8988T (cell line): ENCODE measurements at regions not wholly inside any gene's neighbourhood (a gene's known extent, or its start where the extent isn't known, plus 50 kb on each side); places are given as distances from the start of the nearest gene placed in this dataset.

ENCODE experiments used
- DNase-seq: peaks from one replicate; pipeline ENCODE4 v3.0.0; 2011

DNA sequence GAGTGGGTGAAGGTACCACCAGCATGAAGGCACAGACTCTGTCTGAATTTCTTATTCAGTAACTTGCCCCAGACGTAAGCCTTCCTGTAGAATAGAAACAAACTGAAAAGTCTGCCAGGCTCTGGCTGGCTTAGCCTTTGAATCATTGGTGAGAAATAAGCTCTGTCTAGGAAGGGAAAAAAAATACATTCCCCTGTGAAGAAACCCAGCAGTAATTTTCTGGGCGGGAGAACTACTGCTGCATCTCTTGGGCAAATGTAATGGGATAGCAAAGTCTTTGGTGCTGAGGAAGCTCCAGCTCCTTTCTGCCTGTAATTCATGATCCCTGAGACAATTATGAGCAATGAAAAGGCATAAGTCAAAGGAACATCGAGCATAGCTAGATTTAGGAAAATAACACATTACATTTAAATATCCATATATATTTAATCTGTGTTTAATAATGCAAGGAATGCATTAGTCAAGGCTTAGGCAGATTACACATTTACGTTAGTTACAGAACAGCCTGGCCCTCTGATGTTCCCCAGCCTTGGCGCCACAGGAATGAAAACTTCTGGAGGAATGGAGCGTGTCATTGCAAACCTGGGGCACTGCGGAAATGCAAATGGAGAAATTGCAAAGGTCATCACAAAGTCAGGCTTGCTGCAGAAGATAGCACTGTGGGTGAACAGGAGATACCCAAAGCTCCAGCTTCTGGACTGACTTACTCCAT is 216.3 kb upstream of the CAMK1G start:
- DNase-seq = no peak

DNA sequence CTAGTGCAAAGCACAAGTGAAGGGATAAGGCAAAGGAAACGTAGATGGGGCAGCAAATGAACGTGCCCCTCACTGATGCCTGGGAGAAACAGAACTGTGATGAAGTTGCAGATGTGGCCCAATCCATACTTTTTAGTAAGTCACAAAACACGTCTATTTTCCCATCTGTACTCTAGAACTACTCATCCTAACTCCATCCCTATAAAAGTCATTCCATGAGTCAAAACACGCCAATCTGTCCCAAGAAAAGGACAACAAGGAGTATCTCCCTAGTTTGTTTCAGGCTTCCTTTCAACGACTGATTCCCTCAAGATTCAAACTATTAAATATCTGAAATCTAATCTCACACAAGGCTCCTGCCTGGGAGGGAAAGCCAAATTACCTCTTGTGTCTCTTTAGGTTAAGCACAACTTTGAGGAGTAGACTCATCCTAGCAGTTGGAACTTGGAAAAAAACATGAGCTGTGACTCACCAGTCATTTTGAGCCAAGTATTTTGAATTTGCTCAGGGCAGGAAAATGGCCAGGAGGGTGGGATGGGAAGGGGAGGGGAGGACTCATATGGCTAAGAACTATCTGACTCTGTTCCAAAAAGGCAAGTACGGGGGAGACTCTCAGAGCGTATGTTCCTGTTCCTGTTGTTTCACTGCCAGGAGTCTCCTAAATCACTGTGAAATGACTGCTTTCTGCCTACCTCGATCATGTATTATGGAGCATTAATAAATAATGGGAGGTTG is 214.5 kb upstream of the CAMK1G start:
- no peak for DNase-seq

DNA sequence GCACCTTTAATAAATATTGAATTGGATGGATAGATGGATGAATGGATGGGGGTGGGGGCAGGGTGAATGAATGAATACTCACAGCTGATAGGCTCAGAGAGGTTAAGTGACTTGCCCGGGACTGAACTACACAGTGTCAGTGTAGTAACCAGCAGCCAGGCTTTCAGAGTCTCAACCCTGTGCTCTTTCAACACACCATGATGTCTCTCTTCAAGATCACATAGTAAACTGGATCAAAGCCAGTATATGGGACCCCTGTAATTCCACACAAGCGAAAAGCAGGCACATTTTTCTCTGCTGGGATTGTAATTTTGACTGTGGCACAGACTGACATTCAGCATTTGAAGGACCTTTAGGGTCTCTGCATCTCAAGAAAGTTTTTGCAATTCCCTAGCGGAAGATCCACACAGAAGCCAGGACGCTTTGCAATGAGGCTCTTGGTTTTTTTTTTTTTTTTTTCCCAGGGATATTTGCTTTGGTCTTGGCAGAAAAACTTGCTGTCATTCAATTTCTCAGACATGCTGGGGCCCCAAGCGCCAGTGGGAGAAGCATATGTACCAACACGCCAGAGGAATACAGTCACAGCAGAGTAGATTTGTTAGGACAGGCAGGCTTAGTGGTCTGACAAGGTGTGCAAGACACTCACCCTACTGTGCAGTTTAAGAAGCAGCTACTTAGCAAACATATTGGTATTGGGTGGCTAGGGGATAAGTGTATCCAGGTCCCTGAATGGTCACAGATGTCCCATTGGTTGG is 213.1 kb upstream of the CAMK1G start:
- no peak for DNase-seq

DNA sequence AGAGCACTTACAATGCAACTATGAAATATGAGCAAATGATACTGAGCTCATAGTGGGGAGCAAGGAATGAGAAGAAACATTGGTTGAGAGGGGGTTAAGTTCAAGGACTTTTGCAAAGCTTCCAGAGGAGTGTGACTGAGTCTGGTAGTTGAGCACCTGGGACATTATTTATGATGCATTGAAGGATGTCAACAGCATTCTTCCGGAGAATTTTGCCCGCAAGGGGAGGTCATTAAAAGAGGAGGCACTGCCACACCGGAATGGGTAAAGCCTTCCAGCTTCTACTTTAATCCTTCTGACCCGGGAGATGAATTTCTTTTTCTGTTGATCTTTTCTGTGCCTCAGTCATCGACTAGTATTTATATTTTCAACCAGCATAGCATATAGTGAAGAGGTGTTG is 208.4 kb upstream of the CAMK1G start:
- DNase-seq = no peak

DNA sequence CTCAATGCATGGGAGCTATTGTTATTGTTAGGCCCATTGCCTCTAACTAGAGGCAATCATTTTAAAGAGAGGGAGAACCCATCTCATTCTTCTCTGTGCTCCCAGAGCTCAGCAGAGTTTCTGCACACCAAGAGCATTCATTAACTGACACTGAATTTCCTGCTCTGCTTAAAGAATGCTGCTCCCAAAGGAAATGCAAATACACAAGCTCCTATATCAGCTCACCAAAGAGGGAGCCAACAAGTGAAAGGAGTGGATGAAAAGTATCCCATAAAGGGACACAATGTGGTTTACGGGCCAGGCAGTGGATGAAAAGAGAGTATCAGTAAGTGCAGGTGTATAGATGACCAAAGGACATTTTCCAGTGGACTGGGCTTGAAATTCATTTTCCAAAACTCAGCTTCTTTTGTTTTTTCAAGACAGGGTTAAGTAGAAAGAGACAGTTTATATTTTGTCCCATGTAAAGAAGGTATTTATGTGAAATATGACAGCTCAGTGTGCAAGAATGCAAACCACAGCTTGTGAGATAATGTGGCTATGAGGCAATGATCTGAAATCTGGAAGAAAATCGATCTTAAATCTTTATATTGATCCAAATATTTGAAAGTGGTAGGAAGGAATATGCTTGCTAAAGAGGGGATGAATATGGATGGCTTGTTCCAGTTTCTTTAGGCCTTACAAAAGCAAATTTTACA is 207.7 kb upstream of the CAMK1G start:
- DNase-seq = no peak

DNA sequence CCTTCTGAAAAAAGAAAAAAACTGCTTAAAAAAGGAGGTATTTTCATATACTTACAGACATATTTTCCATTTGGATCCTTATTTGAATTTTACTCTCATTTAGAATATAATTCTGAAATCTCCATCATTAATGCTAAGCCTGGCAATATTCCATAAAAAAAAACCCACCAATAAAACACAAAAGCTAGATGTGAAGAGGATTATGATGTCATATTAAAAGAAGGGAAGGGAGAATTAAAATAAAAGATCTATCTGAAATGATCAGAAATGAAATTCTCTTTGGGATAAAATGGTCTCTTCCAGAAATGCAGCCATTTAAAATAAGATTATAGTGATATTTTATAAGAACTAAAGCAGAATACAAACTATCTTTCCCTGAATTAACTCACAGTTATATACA is 206.7 kb upstream of the CAMK1G start:
- DNase-seq = no peak

DNA sequence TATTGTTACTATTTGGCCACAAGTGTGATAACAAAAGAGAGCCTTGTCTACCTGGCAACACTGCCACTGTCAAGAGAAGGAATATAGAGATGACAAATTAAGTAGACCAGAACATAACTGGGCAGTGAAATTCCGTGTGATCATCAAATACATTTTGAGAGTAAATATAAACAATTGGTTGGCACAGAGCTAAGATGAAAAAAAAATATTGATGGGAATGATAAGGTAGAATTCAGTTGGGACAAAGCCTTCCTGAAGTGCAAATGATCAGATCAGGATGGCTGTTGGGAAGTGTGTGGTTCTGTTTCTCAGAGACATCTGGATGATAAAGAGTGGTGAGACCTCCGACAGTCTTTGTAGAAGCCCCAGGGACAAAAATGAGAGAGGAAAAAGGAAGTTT is 205.5 kb upstream of the CAMK1G start:
- DNase-seq = no peak

DNA sequence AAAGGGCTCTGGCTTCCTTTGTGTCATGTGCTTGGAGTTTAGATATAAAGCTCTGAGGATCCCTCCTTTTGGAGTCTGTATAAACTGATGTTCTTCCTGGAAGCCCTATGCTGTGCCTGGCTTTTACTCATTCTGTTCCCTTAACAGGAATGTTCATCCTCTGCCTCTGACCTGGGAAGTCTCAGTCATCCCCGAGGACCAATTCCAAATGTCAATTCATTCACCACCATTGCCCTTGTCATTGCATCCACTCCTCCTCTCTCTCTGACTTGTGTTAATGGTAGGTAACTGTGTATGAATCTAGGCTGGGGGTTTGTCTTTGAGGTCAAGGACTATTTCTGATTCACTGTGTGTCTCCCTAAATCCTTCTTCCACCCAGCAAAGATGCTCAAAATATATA is 204.2 kb upstream of the CAMK1G start:
- no peak for DNase-seq

DNA sequence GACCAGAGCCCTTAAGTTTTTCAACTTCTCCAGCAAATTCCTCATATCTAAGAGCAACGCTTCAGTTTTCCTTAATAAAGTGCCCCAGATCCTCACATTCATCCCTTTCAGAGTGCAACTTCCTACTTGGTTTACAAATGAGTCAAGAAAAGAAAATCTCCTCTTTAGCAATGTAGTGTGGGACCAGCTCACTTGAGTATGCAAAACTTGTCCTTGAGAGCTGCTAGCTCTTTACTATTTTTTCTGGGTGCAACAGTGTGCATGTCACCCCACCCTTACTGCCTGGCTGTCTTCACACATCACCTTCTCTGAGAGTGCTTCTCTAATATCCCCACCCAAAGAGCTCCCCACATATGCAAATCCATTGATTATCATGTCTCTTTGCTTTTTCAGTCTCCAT is 203.1 kb upstream of the CAMK1G start:
- DNase-seq = no peak

DNA sequence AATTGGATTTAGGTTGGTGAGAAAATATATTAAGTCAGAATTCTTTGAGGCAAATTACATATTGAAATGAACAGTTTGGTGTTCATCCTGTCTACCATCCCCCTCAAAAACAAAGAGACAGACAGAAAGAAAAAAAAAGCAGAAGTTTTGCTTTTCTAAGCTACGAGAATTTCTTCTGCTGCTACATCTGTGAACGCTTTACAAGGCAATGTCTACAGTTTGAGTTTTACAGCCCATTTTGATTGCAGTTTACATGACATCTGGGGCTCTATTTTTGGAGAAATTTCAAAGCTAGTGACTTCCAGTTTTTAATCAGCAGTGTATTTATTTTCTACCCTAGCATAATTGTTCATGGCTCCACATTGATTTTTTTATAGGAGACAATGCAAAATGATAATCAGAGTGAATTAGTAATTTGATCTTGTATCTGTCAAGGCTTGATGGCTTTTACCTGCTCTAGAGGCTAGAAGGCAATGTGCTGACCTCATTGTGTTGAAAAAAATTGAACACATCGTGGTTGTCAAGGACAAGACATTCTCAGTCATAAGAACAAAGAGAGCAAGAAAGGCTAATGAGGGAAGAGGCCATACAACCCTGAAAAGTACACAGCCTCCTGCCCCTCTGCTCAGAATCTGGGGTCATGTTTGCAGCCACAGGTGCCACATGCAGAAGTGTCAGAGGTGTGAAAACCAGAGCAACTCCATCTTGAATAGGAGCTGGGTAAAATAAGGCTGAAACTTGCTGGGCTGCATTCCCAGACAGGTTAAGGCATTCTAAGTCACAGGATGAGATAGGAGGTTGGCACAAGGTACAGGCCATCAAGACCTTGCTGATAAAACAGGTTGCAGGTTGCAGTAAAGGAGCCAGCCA is 201.0 kb upstream of the CAMK1G start:
- DNase-seq = no peak

DNA sequence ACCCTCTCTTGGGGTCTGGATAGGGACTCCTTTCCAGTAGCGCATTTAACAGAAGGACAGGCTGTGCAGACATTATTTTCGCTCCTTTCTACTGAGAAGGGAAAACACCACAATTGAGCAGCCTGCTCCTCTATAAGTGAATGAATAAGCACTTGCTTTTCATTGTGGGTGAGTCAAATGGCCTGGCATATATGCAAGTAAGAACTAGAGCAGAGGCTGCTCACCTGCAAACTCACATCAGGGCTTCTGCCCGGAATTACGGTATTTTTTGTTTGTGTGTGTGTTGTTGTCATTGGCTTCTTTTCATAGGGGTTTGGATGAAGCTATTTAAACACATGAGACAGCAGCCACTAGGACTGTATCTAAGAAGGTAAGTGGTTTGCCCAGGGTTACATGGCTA is 200.1 kb upstream of the CAMK1G start:
- DNase-seq = no peak

DNA sequence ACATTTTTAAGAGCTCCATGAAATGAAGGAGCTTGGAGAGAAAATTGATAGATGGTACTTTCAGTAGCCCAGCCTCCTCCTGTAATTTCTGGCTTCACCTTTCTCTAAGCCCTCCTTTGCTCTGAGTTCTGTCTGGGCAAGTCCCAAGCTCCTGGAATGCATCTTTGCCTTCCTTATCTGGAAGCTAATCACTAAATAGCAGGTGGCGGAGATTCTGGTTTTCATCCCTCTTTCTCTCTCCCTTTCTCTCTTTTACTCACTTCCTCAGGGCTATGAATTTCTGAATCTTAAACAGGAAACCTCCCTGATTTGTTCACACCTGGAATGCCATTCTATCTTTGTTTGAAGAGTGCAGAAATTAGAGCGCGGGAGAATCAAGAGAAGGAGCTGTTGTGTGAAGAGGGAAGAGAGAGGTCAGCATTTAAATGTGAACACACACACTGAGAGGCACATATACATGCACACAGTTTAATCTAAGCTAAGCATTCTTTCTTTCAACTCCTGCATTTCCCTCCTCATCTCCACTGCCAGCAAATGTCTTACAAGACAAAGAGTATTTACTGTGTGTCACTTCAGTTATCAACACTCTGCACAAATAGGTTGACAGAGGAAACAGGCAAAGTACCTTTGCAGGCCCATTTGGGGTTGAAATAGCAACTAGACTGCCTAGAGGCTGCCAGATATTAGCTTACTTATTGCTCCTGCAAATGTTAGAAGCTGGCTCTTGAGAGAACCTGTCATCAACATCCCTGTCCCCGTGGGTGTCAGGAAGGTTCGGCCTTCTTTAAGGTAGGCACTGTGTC is 199.4 kb upstream of the CAMK1G start:
- DNase-seq = no peak

DNA sequence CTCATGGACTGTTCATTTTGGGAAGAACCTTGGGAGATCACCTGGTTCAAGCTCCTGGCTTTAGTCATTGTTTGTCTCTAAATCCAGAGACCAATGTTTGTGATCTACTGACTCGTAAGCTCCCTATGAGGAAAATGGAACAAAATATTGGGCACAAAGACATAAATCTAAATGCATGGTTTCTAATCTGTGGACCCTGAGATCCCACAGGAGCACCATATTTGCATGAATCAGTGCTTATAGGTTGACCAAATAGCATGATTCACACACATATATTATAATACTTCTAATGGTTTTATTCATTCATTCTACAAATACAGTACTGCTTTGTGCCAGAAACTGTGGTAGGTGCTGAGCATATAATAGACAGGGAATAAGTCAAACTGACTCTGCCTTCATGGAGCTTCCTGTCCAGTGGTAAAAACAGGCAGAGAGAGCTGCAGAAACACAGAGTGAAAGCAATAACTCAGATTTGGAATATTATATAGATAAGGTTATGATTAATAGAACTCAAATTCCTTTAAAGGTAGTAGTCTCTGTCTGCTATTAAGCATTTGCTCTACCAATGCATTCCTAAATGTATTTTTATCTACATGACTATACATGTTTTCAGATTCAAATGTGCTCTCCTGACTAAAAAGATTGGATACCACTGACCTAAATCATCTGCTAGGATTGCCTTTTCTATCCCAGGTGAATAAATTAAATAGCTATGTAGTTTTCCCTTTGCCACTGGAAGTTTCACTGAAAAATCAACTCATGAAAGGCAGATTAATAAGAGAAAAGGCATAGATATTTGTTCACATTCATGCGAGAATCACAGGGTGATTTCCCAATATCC is 198.6 kb upstream of the CAMK1G start:
- DNase-seq = no peak

DNA sequence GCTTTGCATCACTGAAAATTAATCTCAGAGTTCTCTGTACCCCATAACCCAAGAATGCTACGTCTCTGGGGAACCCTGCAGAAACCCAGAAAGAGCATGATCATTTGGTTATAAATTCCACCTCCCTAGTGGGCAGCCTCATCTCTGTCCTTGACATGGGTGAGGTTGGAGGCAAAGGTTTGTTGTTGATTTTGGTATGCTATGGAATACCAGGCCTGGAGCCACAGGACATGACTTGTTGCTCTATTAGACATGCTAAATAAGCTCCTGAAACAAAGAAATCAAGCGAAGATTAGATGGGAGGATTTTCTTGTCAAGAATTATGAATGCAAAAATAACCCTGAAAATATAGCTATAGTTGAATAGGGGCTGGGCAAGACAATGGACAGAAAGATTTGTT is 197.4 kb upstream of the CAMK1G start:
- no peak for DNase-seq

DNA sequence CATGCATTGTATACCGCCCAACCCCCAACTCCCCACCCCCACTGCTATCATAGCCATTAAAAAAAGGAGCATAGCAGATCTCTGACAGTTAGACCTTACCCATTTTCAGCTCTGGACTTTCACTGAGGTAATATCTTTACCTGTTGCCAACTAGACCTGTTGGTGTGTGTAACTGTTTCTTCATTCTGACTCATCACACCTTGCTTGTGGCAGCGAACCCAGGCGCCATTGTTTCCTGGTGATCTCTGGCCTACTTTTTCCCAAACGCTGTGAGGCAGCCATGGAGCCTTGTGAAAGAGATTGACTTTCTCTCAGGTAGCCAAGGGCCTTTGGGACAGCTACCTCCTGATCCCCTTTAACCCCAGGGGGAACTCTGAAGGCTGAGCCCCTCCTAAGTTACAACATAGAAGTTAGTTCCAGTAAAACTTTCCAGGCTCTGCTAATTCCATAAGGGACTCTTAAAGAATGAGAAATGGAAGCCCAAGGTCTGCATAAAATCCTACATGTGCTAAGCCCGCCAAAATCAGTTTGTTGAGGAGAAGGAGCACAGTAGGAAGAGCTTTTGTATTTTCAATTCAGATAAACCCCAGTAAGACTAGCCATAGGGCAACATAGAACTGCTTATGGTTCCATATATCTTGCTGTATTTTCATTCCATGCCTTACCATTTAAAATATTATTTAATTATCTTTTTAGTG is 196.1 kb upstream of the CAMK1G start:
- no peak for DNase-seq

DNA sequence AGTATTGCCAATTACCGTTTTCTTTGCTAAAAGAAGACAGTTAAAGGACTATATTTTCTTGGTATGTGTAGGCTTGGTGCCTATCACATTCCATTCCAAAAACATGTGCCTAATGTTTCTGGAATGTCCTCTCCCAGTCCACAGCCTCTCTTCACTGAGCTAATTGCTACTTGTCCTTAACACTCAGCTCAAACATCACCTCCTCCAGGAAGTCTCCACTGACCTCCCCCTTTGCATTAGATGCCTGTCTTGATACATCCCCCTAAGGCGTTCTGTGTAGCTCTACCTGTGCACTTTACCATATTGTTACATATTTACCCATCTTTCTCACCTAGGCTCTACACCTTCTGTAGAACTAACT is 195.6 kb upstream of the CAMK1G start:
- DNase-seq = no peak

DNA sequence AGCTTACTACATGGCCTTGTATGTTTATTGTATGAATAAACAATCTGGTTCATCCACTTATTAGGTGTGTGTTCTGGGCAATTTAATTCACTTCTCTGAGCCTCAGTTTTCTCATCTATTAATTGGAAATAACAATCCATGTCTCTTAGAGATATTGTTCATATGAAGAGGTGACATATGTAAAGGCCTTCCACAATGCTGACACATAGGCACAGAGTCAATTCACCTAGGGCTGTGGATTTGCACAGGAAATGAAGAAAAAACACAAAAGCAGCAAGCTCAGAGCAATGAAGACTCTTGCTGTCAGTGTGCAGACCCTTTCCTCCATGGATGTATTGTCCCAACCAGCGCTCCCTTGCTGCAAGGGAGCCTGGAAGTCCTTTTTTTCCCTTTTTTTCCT is 195.2 kb upstream of the CAMK1G start:
- DNase-seq = no peak

DNA sequence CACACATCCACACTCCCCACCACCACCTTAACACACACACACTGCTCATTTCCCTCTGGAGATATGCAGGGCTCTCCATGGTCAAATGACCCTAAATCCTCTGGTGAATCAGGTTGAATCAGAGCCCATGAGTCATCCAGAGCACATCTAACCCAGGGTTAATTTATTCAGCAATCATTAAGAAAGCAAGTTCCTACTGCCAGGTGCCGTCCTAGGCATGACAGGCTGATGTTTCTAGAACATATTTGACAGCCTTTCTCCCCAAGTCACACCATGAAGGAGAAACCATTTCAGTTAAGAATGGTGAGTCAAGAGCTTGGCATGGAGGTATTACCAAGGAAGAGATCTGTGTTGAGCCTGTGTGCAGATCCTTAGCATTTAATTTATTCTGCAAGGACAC is 194.3 kb upstream of the CAMK1G start:
- no peak for DNase-seq

DNA sequence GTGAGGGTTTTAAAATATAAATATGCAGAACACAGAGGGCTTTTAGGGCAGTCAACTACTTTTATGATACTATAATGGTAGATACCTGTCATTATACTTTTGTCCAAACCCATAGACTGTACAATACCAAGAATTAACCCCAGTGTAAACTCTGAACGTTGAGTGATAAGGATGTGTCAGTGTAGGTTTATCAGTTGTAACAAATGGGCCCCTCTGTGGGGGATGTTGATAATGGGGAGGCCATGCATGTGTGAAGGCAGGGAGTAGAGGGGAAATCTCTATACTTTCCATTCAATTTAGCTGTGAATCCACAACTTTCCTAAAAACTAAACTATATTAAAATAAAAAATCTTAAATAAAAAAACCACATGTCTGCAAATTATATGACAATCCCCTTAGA is 193.5 kb upstream of the CAMK1G start:
- no peak for DNase-seq

DNA sequence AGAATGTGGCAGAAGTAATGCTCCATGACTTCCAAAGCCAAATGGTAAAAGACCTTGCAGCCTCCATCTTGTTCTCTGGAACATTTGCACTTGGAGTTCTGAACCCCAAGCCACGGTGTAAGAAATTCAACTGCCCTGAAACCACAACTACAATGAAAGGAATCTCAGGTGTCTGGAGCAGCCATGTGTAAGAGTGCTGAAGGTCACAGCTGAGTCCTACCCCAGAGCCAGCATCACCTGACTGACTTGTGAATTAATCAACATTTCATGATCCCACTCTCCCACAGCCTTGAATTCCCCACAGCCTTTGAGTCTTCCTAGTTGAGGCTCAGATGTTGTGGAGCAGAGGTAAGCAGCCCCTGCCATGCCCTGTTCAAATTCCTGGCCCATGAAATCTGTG is 192.8 kb upstream of the CAMK1G start:
- no peak for DNase-seq
